H1 (cell line): ENCODE measurements at regions not wholly inside any gene's neighbourhood (a gene's known extent, or its start where the extent isn't known, plus 50 kb on each side); places are given as distances from the start of the nearest gene placed in this dataset.

Experiments used
- CTCF ChIA-PET: fragments of 300-600 bp; sonication (Branson Sonifier 250); formaldehyde crosslinking; loops from one replicate; lab custom pipeline; 2021; ENCODE audit not compliant: partially characterized antibody; lab: Charles Lee
- POLR2A ChIA-PET: fragments of 300-600 bp; sonication (Branson Sonifier 250); formaldehyde crosslinking; loops from one replicate; lab custom pipeline; 2021; ENCODE audit warnings: inconsistent platforms; ENCODE audit not compliant: partially characterized antibody; lab: Charles Lee
- DNase-seq, 2 experiments: peaks; one replicate each; pipeline versions ENCODE4 v3.0.0 to v3.0.0-alpha.2; 2010 to 2022; ENCODE audit warnings: low spot score in 2 of 2, low read depth in 1 of 2, mixed read lengths in 1 of 2
- FAIRE-seq: peaks from 2 replicates; lab custom pipeline; 2011; peaks lifted over from hg19 to GRCh38; lab: Jason Lieb, UNC
- H2AFZ ChIP-seq: 2 replicates; pipeline ENCODE4 v1.8.1; 2012; ENCODE audit warnings: low read length, inconsistent platforms
- H2AK5ac ChIP-seq: 2 replicates; pipeline ENCODE4 v1.6.1; 2013; ENCODE audit warnings: low read depth, low read length
- H2BK120ac ChIP-seq: replicated peaks from 2 replicates; pipeline ENCODE3; 2013; ENCODE audit warnings: low read depth, low read length, inconsistent platforms
- H2BK12ac ChIP-seq: 2 replicates; pipeline ENCODE4 v1.6.1; 2013; ENCODE audit warnings: low read depth, low read length
- H2BK15ac ChIP-seq: 2 replicates; pipeline ENCODE4 v1.6.1; 2013; ENCODE audit warnings: low read length
- H2BK20ac ChIP-seq: 2 replicates; pipeline ENCODE4 v1.6.1; 2013; ENCODE audit warnings: low read length
- H2BK5ac ChIP-seq: 2 replicates; pipeline ENCODE4 v1.6.1; 2013; ENCODE audit warnings: low read depth, low read length
- H3K14ac ChIP-seq: 2 replicates; pipeline ENCODE4 v1.6.1; 2013; ENCODE audit warnings: inconsistent platforms; ENCODE audit not compliant: insufficient read length
- H3K18ac ChIP-seq: 2 replicates; pipeline ENCODE4 v1.6.1; 2013; ENCODE audit warnings: low read length; ENCODE audit errors: extremely low read depth
- H3K23ac ChIP-seq: 2 replicates; pipeline ENCODE4 v1.6.1; 2013; ENCODE audit warnings: inconsistent platforms; ENCODE audit not compliant: insufficient read length
- H3K23me2 ChIP-seq: 2 replicates; pipeline ENCODE4 v1.6.1; 2013; ENCODE audit warnings: low read depth, low read length
- H3K27ac ChIP-seq: 2 replicates; pipeline ENCODE4 v1.6.1; 2011; ENCODE audit warnings: low read depth, low read length, inconsistent platforms
- H3K27me3 ChIP-seq, 4 experiments: replicated peaks in 1 of 4; 1 replicate in 1 of 4; 2 replicates in 3 of 4; pipeline versions ENCODE4 v1.6.1 to v1.8.1; 2011 to 2013; ENCODE audit warnings: low read length in 3 of 4, mild to moderate bottlenecking in 3 of 4, inconsistent platforms in 2 of 4, mixed read lengths in 2 of 4, moderate library complexity in 1 of 4; ENCODE audit not compliant: control insufficient read depth in 3 of 4, insufficient read depth in 3 of 4; ENCODE audit errors: extremely low read depth in 1 of 4
- H3K36me3 ChIP-seq, 4 experiments: 2 replicates each; pipeline versions ENCODE4 v1.6.1 to v1.8.1; 2011 to 2013; ENCODE audit warnings: mild to moderate bottlenecking in 4 of 4, low read length in 3 of 4, moderate library complexity in 2 of 4, control low read depth in 1 of 4, inconsistent platforms in 1 of 4; ENCODE audit not compliant: insufficient read depth in 4 of 4, control insufficient read depth in 2 of 4
- H3K4ac ChIP-seq: replicated peaks from 2 replicates; pipeline ENCODE3; 2013; ENCODE audit warnings: low read length, low read depth, mixed read lengths, inconsistent platforms; ENCODE audit not compliant: insufficient read length
- H3K4me1 ChIP-seq, 4 experiments: replicated peaks in 1 of 4; 1 replicate in 1 of 4; 2 replicates in 3 of 4; pipeline versions ENCODE4 v1.6.1 to v1.8.1; 2011 to 2013; ENCODE audit warnings: low read length in 3 of 4, inconsistent platforms in 2 of 4, mixed read lengths in 1 of 4; ENCODE audit not compliant: insufficient read depth in 4 of 4, control insufficient read depth in 3 of 4
- H3K4me2 ChIP-seq, 2 experiments: 2 replicates each; pipeline versions ENCODE4 v1.6.1 to v1.8.1; 2011 to 2013; ENCODE audit warnings: low read depth in 2 of 2, low read length in 2 of 2, control low read depth in 1 of 2, inconsistent platforms in 1 of 2, mild to moderate bottlenecking in 1 of 2; ENCODE audit not compliant: insufficient read depth in 1 of 2
- H3K4me3 ChIP-seq, 4 experiments: fragments of 200-600, 300-600 bp in 1 of 4; sonication (generic), shearing (Covaris generic), sonication (Bioruptor Twin) in 1 of 4; 2 replicates each; pipeline versions ENCODE4 v1.5.1 to v1.8.1; 2011 to 2016; ENCODE audit warnings: low read length in 4 of 4, low read depth in 3 of 4, control low read depth in 2 of 4, inconsistent platforms in 2 of 4, mild to moderate bottlenecking in 2 of 4, mixed read lengths in 1 of 4, moderate library complexity in 1 of 4; ENCODE audit not compliant: insufficient read depth in 2 of 4; ENCODE audit errors: extremely low read depth in 1 of 4
- H3K56ac ChIP-seq: replicated peaks from 2 replicates; pipeline ENCODE3; 2013; ENCODE audit warnings: low read depth, mild to moderate bottlenecking, mixed read lengths, low read length, inconsistent platforms; ENCODE audit not compliant: insufficient read length
- H3K79me1 ChIP-seq: 2 replicates; pipeline ENCODE4 v1.6.1; 2013; ENCODE audit warnings: low read depth, low read length, control low read depth
- H3K79me2 ChIP-seq, 2 experiments: 2 replicates each; pipeline versions ENCODE4 v1.6.1 to v1.8.1; 2012 to 2013; ENCODE audit warnings: low read length in 2 of 2, mild to moderate bottlenecking in 2 of 2, inconsistent platforms in 1 of 2; ENCODE audit not compliant: insufficient read depth in 2 of 2, control insufficient read depth in 1 of 2
- H3K9ac ChIP-seq, 4 experiments: replicated peaks in 1 of 4; 1 replicate in 1 of 4; 2 replicates in 3 of 4; pipeline versions ENCODE4 v1.6.1 to v1.8.1; 2011 to 2013; ENCODE audit warnings: low read depth in 3 of 4, low read length in 3 of 4, control low read depth in 2 of 4, mild to moderate bottlenecking in 2 of 4, moderate library complexity in 2 of 4, inconsistent platforms in 1 of 4; ENCODE audit errors: extremely low read depth in 1 of 4
- H3K9me3 ChIP-seq, 2 experiments: 2 replicates each; pipeline versions ENCODE4 v1.6.1 to v1.8.1; 2012 to 2013; ENCODE audit warnings: mild to moderate bottlenecking in 2 of 2, moderate library complexity in 2 of 2, control low read depth in 1 of 2, inconsistent platforms in 1 of 2, low read depth in 1 of 2, low read length in 1 of 2, mixed read lengths in 1 of 2; ENCODE audit not compliant: insufficient read depth in 2 of 2
- H4K20me1 ChIP-seq, 2 experiments: replicated peaks in 1 of 2; 2 replicates each; pipeline versions ENCODE3 to v1.8.1; 2011 to 2013; ENCODE audit warnings: inconsistent platforms in 2 of 2, low read length in 2 of 2, mild to moderate bottlenecking in 1 of 2; ENCODE audit not compliant: insufficient read depth in 2 of 2, control insufficient read depth in 1 of 2
- H4K5ac ChIP-seq: 2 replicates; pipeline ENCODE4 v1.6.1; 2013; ENCODE audit warnings: low read length, low read depth, mixed read lengths, inconsistent platforms; ENCODE audit not compliant: insufficient read length
- H4K8ac ChIP-seq: 2 replicates; pipeline ENCODE4 v1.8.0; 2013; ENCODE audit warnings: mild to moderate bottlenecking, moderate library complexity, low read length, inconsistent platforms; ENCODE audit not compliant: insufficient read depth; ENCODE audit errors: extremely low read depth
- H4K91ac ChIP-seq: replicated peaks from 2 replicates; pipeline ENCODE3; 2013; ENCODE audit warnings: low read length, mixed read lengths, inconsistent platforms; ENCODE audit not compliant: insufficient read length
- ASH2L ChIP-seq: fragments of 200-600, 300-600 bp; sonication (generic); IDR thresholded peaks from one replicate; pipeline ENCODE4 v1.7.1; 2017; ENCODE audit warnings: low read length
- BACH1 ChIP-seq: IDR thresholded peaks from 2 replicates; pipeline ENCODE4 v1.6.1; 2012; ENCODE audit warnings: low read length, improper control_type of control experiment
- EGR1 ChIP-seq: IDR thresholded peaks from 2 replicates; pipeline ENCODE4 v1.6.1; 2011; ENCODE audit warnings: low read depth, low read length, borderline replicate concordance
- HDAC6 ChIP-seq: IDR thresholded peaks from one replicate; pipeline ENCODE4 v1.7.1; 2012; ENCODE audit warnings: low read depth, mild to moderate bottlenecking, inconsistent platforms, low read length, moderate library complexity
- KDM1A ChIP-seq: fragments of 200-600, 300-600 bp; sonication (generic); IDR thresholded peaks from 2 replicates; pipeline ENCODE4 v1.7.1; 2016; ENCODE audit warnings: mild to moderate bottlenecking, low read length, borderline replicate concordance
- MAFK ChIP-seq: IDR thresholded peaks from 2 replicates; pipeline ENCODE4 v1.6.1; 2012; ENCODE audit warnings: low read depth, mild to moderate bottlenecking, improper control_type of control experiment, low read length
- MAX ChIP-seq: IDR thresholded peaks from 2 replicates; pipeline ENCODE4 v1.6.1; 2012; ENCODE audit warnings: inconsistent platforms
- RBBP5 ChIP-seq: IDR thresholded peaks from 2 replicates; pipeline ENCODE4 v1.7.1; 2012; ENCODE audit warnings: low read depth, mild to moderate bottlenecking, inconsistent platforms, low read length, moderate library complexity, borderline replicate concordance
- RXRA ChIP-seq: IDR thresholded peaks from 2 replicates; pipeline ENCODE4 v1.6.1; 2011; ENCODE audit warnings: low read depth, mild to moderate bottlenecking, low read length, moderate library complexity; ENCODE audit not compliant: insufficient read depth
- SIX5 ChIP-seq: IDR thresholded peaks from 2 replicates; pipeline ENCODE4 v1.6.1; 2011; ENCODE audit warnings: mild to moderate bottlenecking, low read depth, low read length
- SRF ChIP-seq: IDR thresholded peaks from 2 replicates; pipeline ENCODE4 v1.6.1; 2011; ENCODE audit warnings: mild to moderate bottlenecking, low read depth, low read length, moderate library complexity
- TCF12 ChIP-seq: IDR thresholded peaks from 2 replicates; pipeline ENCODE4 v1.6.1; 2011; ENCODE audit warnings: low read depth, mild to moderate bottlenecking, low read length
- WGBS, 2 experiments: shearing (Covaris generic) in 1 of 2; methylation state at CpG; one replicate each; pipeline versions ENCODE4 v1.1.6 to v1.1.7; 2013 to 2015; ENCODE audit warnings: low lambda C conversion rate in 2 of 2, mixed read lengths in 2 of 2, inconsistent platforms in 1 of 2, low coverage in 1 of 2, missing lambda C conversion rate in 1 of 2; ENCODE audit not compliant: insufficient replicate concordance in 2 of 2, insufficient coverage in 1 of 2, insufficient read length in 1 of 2; ENCODE audit errors: extremely low coverage in 1 of 2, missing lambda C conversion rate in 1 of 2; 5-methylcytosine and 5-hydroxymethylcytosine counted together
- TF ChIP-seq, protein P1 (sequence below): IDR thresholded peaks from 2 replicates; pipeline ENCODE4 v1.6.1; 2011; ENCODE audit warnings: low read length, improper control_type of control experiment

DNA sequence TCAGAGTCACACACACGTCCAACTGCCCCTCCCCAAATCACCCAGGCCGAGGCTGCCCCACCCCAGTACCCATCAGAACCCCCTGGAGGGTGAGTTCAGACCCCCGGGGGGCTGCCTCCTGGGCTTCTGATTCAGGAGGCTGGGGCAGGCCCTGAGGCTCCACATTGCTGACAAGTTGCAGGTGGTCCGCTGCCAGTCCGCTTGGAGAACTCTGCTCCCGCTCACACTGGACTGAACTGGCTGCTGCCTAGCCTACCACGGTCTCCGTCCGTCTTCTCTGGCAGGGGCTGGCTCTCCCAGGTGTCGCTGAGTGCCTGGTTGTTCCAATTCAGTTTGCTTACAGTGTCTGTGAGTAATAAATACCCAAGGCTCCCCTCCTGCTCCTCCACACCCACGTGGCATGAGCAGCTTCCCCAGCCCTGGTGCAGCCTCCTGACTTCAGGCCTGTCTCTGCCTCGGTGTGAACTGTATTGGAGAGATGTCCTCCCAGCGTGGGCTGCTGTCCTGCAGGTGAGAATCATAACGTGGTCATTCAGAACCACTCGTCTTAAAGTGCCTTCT, 163.4 kb downstream of the LAT start:
- FAIRE-seq (no peak), DNase-seq (no peak)
- no peak overlapping the region for H3K14ac ChIP-seq
- H2BK5ac ChIP-seq = no peak overlapping the region
- H2BK15ac ChIP-seq = no peak overlapping the region
- no peaks in the 10 kb centered on the region for H3K79me2 ChIP-seq
- TF ChIP-seq SRF = no peak
- no peak for TF ChIP-seq MAX
- TF ChIP-seq SIX5 = no peak
- TF ChIP-seq KDM1A = no peak
- TF ChIP-seq MAFK = no peak
- TF ChIP-seq ASH2L = no peak
- TF ChIP-seq EGR1 = no peak
- no peak for TF ChIP-seq RBBP5
- TF ChIP-seq TCF12 = no peak
- TF ChIP-seq HDAC6 = no peak
- no peak for TF ChIP-seq BACH1
- TF ChIP-seq RXRA = no peak
- TF ChIP-seq, protein P1, sequence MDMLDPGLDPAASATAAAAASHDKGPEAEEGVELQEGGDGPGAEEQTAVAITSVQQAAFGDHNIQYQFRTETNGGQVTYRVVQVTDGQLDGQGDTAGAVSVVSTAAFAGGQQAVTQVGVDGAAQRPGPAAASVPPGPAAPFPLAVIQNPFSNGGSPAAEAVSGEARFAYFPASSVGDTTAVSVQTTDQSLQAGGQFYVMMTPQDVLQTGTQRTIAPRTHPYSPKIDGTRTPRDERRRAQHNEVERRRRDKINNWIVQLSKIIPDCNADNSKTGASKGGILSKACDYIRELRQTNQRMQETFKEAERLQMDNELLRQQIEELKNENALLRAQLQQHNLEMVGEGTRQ = no peak
- H4K8ac ChIP-seq = no peak overlapping the region
- H3K27me3 ChIP-seq = no peaks in the 10 kb centered on the region
- no peaks in the 10 kb centered on the region for H4K20me1 ChIP-seq
- POLR2A ChIA-PET = no interaction called here
- H2BK12ac ChIP-seq = no peak overlapping the region
- H3K36me3 ChIP-seq = no peaks in the 10 kb centered on the region
- H4K5ac ChIP-seq = no peak overlapping the region
- WGBS, 2 experiments = 90% methylated on average over 13 of the region's 15 CpGs; no CpG with 5 or more reads in 1 of the 2 experiments
- no peaks in the 10 kb centered on the region for H3K4me1 ChIP-seq
- CTCF ChIA-PET = no interaction called here
- H3K27ac ChIP-seq = no peak overlapping the region
- H3K18ac ChIP-seq = no peak overlapping the region
- no peak overlapping the region for H3K56ac ChIP-seq
- no peak overlapping the region for H2BK20ac ChIP-seq
- no peak overlapping the region for H3K9ac ChIP-seq
- no peak overlapping the region for H2AFZ ChIP-seq
- H3K4me3 ChIP-seq = no peak overlapping the region
- no peak overlapping the region for H3K4ac ChIP-seq
- no peak overlapping the region for H2BK120ac ChIP-seq
- H2AK5ac ChIP-seq = no peak overlapping the region
- no peak overlapping the region for H3K4me2 ChIP-seq
- no peak overlapping the region for H4K91ac ChIP-seq
- H3K9me3 ChIP-seq = no peaks in the 10 kb centered on the region
- H3K23me2 ChIP-seq = no peaks in the 10 kb centered on the region
- H3K23ac ChIP-seq = no peak overlapping the region
- H3K79me1 ChIP-seq = no peaks in the 10 kb centered on the region
